ENCODE measurements at regions not wholly inside any gene's neighbourhood (a gene's known extent, or its start where the extent isn't known, plus 50 kb on each side); places are given as distances from the start of the nearest gene placed in this dataset.

- no peak for DNase-seq
- Histone ChIP-seq H3K4me3 (no peak overlapping the region), H3K27ac (no peak overlapping the region), H3K27me3 (no peaks in the 10 kb centered on the region), H3K36me3 (no peaks in the 10 kb centered on the region), H3K4me1 (ENCODE audit: insufficient read depth) (no peaks in the 10 kb centered on the region), H3K9me3 (no peaks in the 10 kb centered on the region)
- intact Hi-C loops (cut with DNase I), result no loop called here
- TF ChIP-seq CTCF (IDR thresholded peaks at IDR 0.05) (no peak), EP300 (IDR thresholded peaks at IDR 0.05) (no peak), POLR2A (IDR thresholded peaks at IDR 0.05) (no peak)
- 85 to 88% (median 88%) methylated on average over 10 of the region's 10 CpGs for whole genome bisulfite sequencing, 3 donors
These were observed 263.3 kb downstream of the MRPL39 start for GRCh38 chr21:25343774-25344545.

GRCh38 chr21:25342816-25343215, 264.5 kb downstream of the MRPL39 start:
- H3K9me3 ChIP-seq, result no peaks in the 10 kb centered on the region
- no peak overlapping the region for H3K4me3 ChIP-seq
- WGBS, 3 donors, result 86 to 94% (median 88%) methylated on average over 1 of the region's 1 CpG
- intact Hi-C loops (cut with DNase I), result no loop called here
- no peaks in the 10 kb centered on the region for H3K27me3 ChIP-seq
- no peaks in the 10 kb centered on the region for H3K4me1 ChIP-seq (ENCODE audit: insufficient read depth)
- no peaks in the 10 kb centered on the region for H3K36me3 ChIP-seq
- DNase-seq, result no peak
- H3K27ac ChIP-seq, result no peak overlapping the region
- TF ChIP-seq EP300 (IDR thresholded peaks at IDR 0.05), result no peak
- TF ChIP-seq CTCF (IDR thresholded peaks at IDR 0.05), result no peak
- no peak for TF ChIP-seq POLR2A (IDR thresholded peaks at IDR 0.05)

- WGBS, 3 donors, result 86% methylated on average over 6 of the region's 6 CpGs
- no peaks in the 10 kb centered on the region for H3K9me3 ChIP-seq
These were observed 265.3 kb downstream of the MRPL39 start for GRCh38 chr21:25341981-25342380.

GRCh38 chr21:25338415-25338814, 268.9 kb downstream of the MRPL39 start:
- no peak overlapping the region for H3K27ac ChIP-seq
- DNase-seq, result no peak
- 80 to 85% (median 82%) methylated on average over 5 of the region's 5 CpGs for WGBS, 3 donors
- no peaks in the 10 kb centered on the region for H3K36me3 ChIP-seq
- no peaks in the 10 kb centered on the region for H3K9me3 ChIP-seq
- intact Hi-C loops (cut with DNase I), result no loop called here
- H3K4me3 ChIP-seq, result no peak overlapping the region
- H3K4me1 ChIP-seq (ENCODE audit: insufficient read depth), result no peaks in the 10 kb centered on the region
- H3K27me3 ChIP-seq, result no peaks in the 10 kb centered on the region
- TF ChIP-seq EP300 (IDR thresholded peaks at IDR 0.05), result no peak
- TF ChIP-seq CTCF (IDR thresholded peaks at IDR 0.05), result no peak
- no peak for TF ChIP-seq POLR2A (IDR thresholded peaks at IDR 0.05)

More at GRCh38 chr21:25341981-25342380, 265.3 kb downstream of the MRPL39 start:
- no peak overlapping the region for H3K4me3 ChIP-seq
- H3K27ac ChIP-seq, result no peak overlapping the region
- DNase-seq, result no peak
- no peaks in the 10 kb centered on the region for H3K36me3 ChIP-seq
- intact Hi-C loops (cut with DNase I), result no loop called here
- H3K27me3 ChIP-seq, result no peaks in the 10 kb centered on the region
- H3K4me1 ChIP-seq (ENCODE audit: insufficient read depth), result no peaks in the 10 kb centered on the region
- TF ChIP-seq CTCF (IDR thresholded peaks at IDR 0.05) (no peak), POLR2A (IDR thresholded peaks at IDR 0.05) (no peak), EP300 (IDR thresholded peaks at IDR 0.05) (no peak)
